ENCODE measurements at regions not wholly inside any gene's neighbourhood (a gene's known extent, or its start where the extent isn't known, plus 50 kb on each side); places are given as distances from the start of the nearest gene placed in this dataset.
A peak's percentile ranks its signal among the peaks of the same experiment; 100 is the strongest.

GRCh38 chr21:26776310-26777021 is 68.7 kb downstream of the ADAMTS1 start:
- H3K4me2 ChIP-seq (ENCODE audit: low read depth, low read length, poor library complexity, severe bottlenecking) = no peak overlapping the region

DNA sequence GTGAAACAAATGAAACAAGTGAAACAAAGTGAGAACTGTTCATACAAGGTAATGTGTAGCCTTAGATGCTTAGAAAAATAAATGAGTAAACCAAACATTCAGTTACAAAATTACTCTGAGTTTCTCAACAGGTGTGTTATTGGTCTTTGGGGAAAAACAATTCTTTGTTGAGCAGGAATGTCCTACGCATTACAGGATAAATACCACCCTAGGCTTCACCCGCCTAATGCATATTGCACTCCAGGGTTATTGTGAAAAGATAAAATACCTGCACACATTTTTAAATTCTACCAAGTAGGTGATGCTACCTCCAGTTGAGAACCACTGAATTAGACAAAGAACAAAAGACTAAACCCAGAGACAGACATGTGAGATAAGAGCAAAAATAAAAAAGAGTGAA is 72.2 kb downstream of the ADAMTS1 start:
- H3K9ac ChIP-seq (ENCODE audit: low read depth, low read length, poor library complexity, severe bottlenecking) = no peak overlapping the region
- no peaks in the 10 kb centered on the region for H3K9me2 ChIP-seq (replicated peaks; ENCODE audit: low read depth, low read length)
- TF ChIP-seq CTCF (conservative IDR thresholded peaks at IDR 0.05; ENCODE audit: low read length) = no peak
- no peak for TF ChIP-seq EZH2phosphoT487 (IDR thresholded peaks at IDR 0.05; ENCODE audit: borderline replicate concordance)
- no peaks in the 10 kb centered on the region for H3K9me3 ChIP-seq (ENCODE audit: insufficient read depth, low read depth, low read length)
- H2AFZ ChIP-seq (ENCODE audit: low read length) = no peak overlapping the region
- H3K4me2 ChIP-seq (ENCODE audit: low read depth, low read length, poor library complexity, severe bottlenecking) = no peak overlapping the region
- H3K4me3 ChIP-seq (ENCODE audit: low read length, poor library complexity, severe bottlenecking) = no peak overlapping the region
- no peaks in the 10 kb centered on the region for H4K20me1 ChIP-seq (ENCODE audit: insufficient read depth, low read length, poor library complexity, severe bottlenecking)
- H3K4me1 ChIP-seq (ENCODE audit: insufficient read depth, low read length, poor library complexity, severe bottlenecking) = no peaks in the 10 kb centered on the region
- H3K27me3 ChIP-seq (ENCODE audit: insufficient read depth, low read length, poor library complexity, severe bottlenecking) = no peaks in the 10 kb centered on the region
- H3K79me2 ChIP-seq (ENCODE audit: insufficient read depth, low read length) = no peaks in the 10 kb centered on the region
- H3F3A ChIP-seq (ENCODE audit: low read depth) = no peaks in the 10 kb centered on the region
- H3K36me3 ChIP-seq (ENCODE audit: insufficient read depth, low read length) = no peaks in the 10 kb centered on the region

More at GRCh38 chr21:26776310-26777021, 68.7 kb downstream of the ADAMTS1 start:
- Histone ChIP-seq H2AFZ (ENCODE audit: low read length) (no peak overlapping the region), H3K4me1 (ENCODE audit: insufficient read depth, low read length, poor library complexity, severe bottlenecking) (no peaks in the 10 kb centered on the region), H3K9me3 (ENCODE audit: insufficient read depth, low read depth, low read length) (no peaks in the 10 kb centered on the region), H3K79me2 (ENCODE audit: insufficient read depth, low read length) (no peaks in the 10 kb centered on the region), H3K9ac (ENCODE audit: low read depth, low read length, poor library complexity, severe bottlenecking) (no peak overlapping the region), H3K9me2 (replicated peaks; ENCODE audit: low read depth, low read length) (no peaks in the 10 kb centered on the region), H3K36me3 (ENCODE audit: insufficient read depth, low read length) (no peaks in the 10 kb centered on the region), H3K4me3 (ENCODE audit: low read length, poor library complexity, severe bottlenecking) (no peak overlapping the region), H3F3A (ENCODE audit: low read depth) (no peaks in the 10 kb centered on the region), H4K20me1 (ENCODE audit: insufficient read depth, low read length, poor library complexity, severe bottlenecking) (no peaks in the 10 kb centered on the region), H3K27me3 (ENCODE audit: insufficient read depth, low read length, poor library complexity, severe bottlenecking) (no peaks in the 10 kb centered on the region)
- TF ChIP-seq EZH2phosphoT487 (IDR thresholded peaks at IDR 0.05; ENCODE audit: borderline replicate concordance) (no peak), CTCF (conservative IDR thresholded peaks at IDR 0.05; ENCODE audit: low read length) (no peak)

GRCh38 chr21:26769613-26770188 is 75.5 kb downstream of the ADAMTS1 start:
- H2AFZ ChIP-seq (ENCODE audit: low read length) = 0 out of 2 replicates have a peak overlapping the region, but pooled peaks have one; percentile 4
- H3K27me3 ChIP-seq (ENCODE audit: insufficient read depth, low read length, poor library complexity, severe bottlenecking) = no peaks in the 10 kb centered on the region
- H3K9me2 ChIP-seq (replicated peaks; ENCODE audit: low read depth, low read length) = no peaks in the 10 kb centered on the region
- no peaks in the 10 kb centered on the region for H3K4me1 ChIP-seq (ENCODE audit: insufficient read depth, low read length, poor library complexity, severe bottlenecking)
- TF ChIP-seq CTCF (conservative IDR thresholded peaks at IDR 0.05; ENCODE audit: low read length) = peak; percentile 63
- TF ChIP-seq EZH2phosphoT487 (IDR thresholded peaks at IDR 0.05; ENCODE audit: borderline replicate concordance) = no peak
- H3K4me3 ChIP-seq (ENCODE audit: low read length, poor library complexity, severe bottlenecking) = no peak overlapping the region
- H3K9me3 ChIP-seq (ENCODE audit: insufficient read depth, low read depth, low read length) = no peaks in the 10 kb centered on the region
- no peaks in the 10 kb centered on the region for H3F3A ChIP-seq (ENCODE audit: low read depth)
- H3K79me2 ChIP-seq (ENCODE audit: insufficient read depth, low read length) = no peaks in the 10 kb centered on the region
- H4K20me1 ChIP-seq (ENCODE audit: insufficient read depth, low read length, poor library complexity, severe bottlenecking) = no peaks in the 10 kb centered on the region
- no peak overlapping the region for H3K4me2 ChIP-seq (ENCODE audit: low read depth, low read length, poor library complexity, severe bottlenecking)
- H3K36me3 ChIP-seq (ENCODE audit: insufficient read depth, low read length) = no peaks in the 10 kb centered on the region
- H3K9ac ChIP-seq (ENCODE audit: low read depth, low read length, poor library complexity, severe bottlenecking) = no peak overlapping the region

Measured in Loucy (cell line).